Coronary artery (tissue), 2 donors: ENCODE measurements at regions not wholly inside any gene's neighbourhood (a gene's known extent, or its start where the extent isn't known, plus 50 kb on each side); places are given as distances from the start of the nearest gene placed in this dataset.
"Not testable (repeated sequence)": the region's sequence is repeated elsewhere in the genome, so short reads cannot be mapped to it uniquely, and the experiment has no call there.

Source experiments
- DNase-seq: peaks from one replicate; pipeline ENCODE4 v3.0.0-alpha.2; 2017; ENCODE audit warnings: low spot score
- H3K27ac ChIP-seq, 2 donors: fragments of 200-600 bp; sonication (generic); one replicate each; pipeline ENCODE4 v1.5.1; 2016 to 2019
- H3K4me3 ChIP-seq: fragments of 200-600 bp; sonication (generic); 2 replicates; pipeline ENCODE4 v1.5.1; 2016; ENCODE audit warnings: mild to moderate bottlenecking, moderate library complexity
- CTCF ChIP-seq: fragments of 200-600 bp; sonication (generic); IDR thresholded peaks from one replicate; pipeline ENCODE4 v1.5.1; 2019; ENCODE audit warnings: antibody characterized with exemption

GRCh38 chr3:13233487-13234485 lies 160.6 kb upstream of the IQSEC1 start:
- TF ChIP-seq CTCF = no peak
- Histone ChIP-seq H3K27ac (no peak overlapping the region), H3K4me3 (no peak overlapping the region)
- no peak for DNase-seq

GRCh38 chr3:13231781-13232666 lies 158.8 kb upstream of the IQSEC1 start:
- no peak overlapping the region for H3K4me3 ChIP-seq
- H3K27ac ChIP-seq = no peak overlapping the region
- TF ChIP-seq CTCF = no peak
- DNase-seq = no peak

GRCh38 chr3:13229273-13229949 lies 156.2 kb upstream of the IQSEC1 start:
- no peak for TF ChIP-seq CTCF
- no peak for DNase-seq
- no peak overlapping the region for H3K4me3 ChIP-seq
- H3K27ac ChIP-seq = no peak overlapping the region

- no peak for DNase-seq
- Histone ChIP-seq H3K27ac (no peak overlapping the region), H3K4me3 (no peak overlapping the region)
- no peak for TF ChIP-seq CTCF
Observed at GRCh38 chr3:13228584-13228983, 155.4 kb upstream of the IQSEC1 start.

GRCh38 chr3:13228169-13228568 lies 154.9 kb upstream of the IQSEC1 start:
- H3K27ac ChIP-seq, H3K4me3 ChIP-seq, DNase-seq: not testable (repeated sequence)

GRCh38 chr3:13227315-13228165 lies 154.3 kb upstream of the IQSEC1 start:
- no peak for DNase-seq
- no peak overlapping the region for H3K4me3 ChIP-seq
- no peak for TF ChIP-seq CTCF
- H3K27ac ChIP-seq = no peak overlapping the region
